ENCODE measurements at regions not wholly inside any gene's neighbourhood (a gene's known extent, or its start where the extent isn't known, plus 50 kb on each side); places are given as distances from the start of the nearest gene placed in this dataset.

- Histone ChIP-seq H3K4me3 (ENCODE audit: low read length) (no peak overlapping the region), H3K27ac (ENCODE audit: low read length) (no peak overlapping the region), H3K27me3 (ENCODE audit: insufficient read depth, low read depth, low read length) (no peaks in the 10 kb centered on the region), H3K36me3 (ENCODE audit: insufficient read depth, low read length) (no peaks in the 10 kb centered on the region), H3K9ac (ENCODE audit: low read length) (no peak overlapping the region), H2AFZ (ENCODE audit: low read depth, low read length) (no peak overlapping the region), H3K9me2 (ENCODE audit: insufficient read depth, low read length) (no peaks in the 10 kb centered on the region), H3K9me3 (ENCODE audit: low read length) (no peaks in the 10 kb centered on the region), H3K79me2 (replicated peaks; ENCODE audit: insufficient read depth, low read length) (no peaks in the 10 kb centered on the region), H3F3A (ENCODE audit: insufficient read depth, low read length, poor library complexity, severe bottlenecking) (no peaks in the 10 kb centered on the region), H3K4me2 (ENCODE audit: low read length) (no peak overlapping the region), H4K20me1 (ENCODE audit: insufficient read depth) (no peaks in the 10 kb centered on the region)
- TF ChIP-seq RAD21 (conservative IDR thresholded peaks at IDR 0.05): no peak
- TF ChIP-seq MXI1 (conservative IDR thresholded peaks at IDR 0.05; ENCODE audit: poor library complexity, severe bottlenecking): no peak
- no peak for TF ChIP-seq EP300 (conservative IDR thresholded peaks at IDR 0.05; ENCODE audit: poor library complexity, severe bottlenecking)
- no peak for TF ChIP-seq CTCF (IDR thresholded peaks at IDR 0.05; ENCODE audit: poor library complexity, severe bottlenecking)
- TF ChIP-seq SMC3 (conservative IDR thresholded peaks at IDR 0.05; ENCODE audit: poor library complexity): no peak
- TF ChIP-seq, protein P1, sequence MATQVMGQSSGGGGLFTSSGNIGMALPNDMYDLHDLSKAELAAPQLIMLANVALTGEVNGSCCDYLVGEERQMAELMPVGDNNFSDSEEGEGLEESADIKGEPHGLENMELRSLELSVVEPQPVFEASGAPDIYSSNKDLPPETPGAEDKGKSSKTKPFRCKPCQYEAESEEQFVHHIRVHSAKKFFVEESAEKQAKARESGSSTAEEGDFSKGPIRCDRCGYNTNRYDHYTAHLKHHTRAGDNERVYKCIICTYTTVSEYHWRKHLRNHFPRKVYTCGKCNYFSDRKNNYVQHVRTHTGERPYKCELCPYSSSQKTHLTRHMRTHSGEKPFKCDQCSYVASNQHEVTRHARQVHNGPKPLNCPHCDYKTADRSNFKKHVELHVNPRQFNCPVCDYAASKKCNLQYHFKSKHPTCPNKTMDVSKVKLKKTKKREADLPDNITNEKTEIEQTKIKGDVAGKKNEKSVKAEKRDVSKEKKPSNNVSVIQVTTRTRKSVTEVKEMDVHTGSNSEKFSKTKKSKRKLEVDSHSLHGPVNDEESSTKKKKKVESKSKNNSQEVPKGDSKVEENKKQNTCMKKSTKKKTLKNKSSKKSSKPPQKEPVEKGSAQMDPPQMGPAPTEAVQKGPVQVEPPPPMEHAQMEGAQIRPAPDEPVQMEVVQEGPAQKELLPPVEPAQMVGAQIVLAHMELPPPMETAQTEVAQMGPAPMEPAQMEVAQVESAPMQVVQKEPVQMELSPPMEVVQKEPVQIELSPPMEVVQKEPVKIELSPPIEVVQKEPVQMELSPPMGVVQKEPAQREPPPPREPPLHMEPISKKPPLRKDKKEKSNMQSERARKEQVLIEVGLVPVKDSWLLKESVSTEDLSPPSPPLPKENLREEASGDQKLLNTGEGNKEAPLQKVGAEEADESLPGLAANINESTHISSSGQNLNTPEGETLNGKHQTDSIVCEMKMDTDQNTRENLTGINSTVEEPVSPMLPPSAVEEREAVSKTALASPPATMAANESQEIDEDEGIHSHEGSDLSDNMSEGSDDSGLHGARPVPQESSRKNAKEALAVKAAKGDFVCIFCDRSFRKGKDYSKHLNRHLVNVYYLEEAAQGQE (IDR thresholded peaks at IDR 0.05; ENCODE audit: borderline replicate concordance): no peak
- TF ChIP-seq TAF1 (IDR thresholded peaks at IDR 0.05; ENCODE audit: low read depth): no peak
These were observed 512.2 kb downstream of the NPHP4 start for GRCh38 chr1:5479876-5480646.

DNA sequence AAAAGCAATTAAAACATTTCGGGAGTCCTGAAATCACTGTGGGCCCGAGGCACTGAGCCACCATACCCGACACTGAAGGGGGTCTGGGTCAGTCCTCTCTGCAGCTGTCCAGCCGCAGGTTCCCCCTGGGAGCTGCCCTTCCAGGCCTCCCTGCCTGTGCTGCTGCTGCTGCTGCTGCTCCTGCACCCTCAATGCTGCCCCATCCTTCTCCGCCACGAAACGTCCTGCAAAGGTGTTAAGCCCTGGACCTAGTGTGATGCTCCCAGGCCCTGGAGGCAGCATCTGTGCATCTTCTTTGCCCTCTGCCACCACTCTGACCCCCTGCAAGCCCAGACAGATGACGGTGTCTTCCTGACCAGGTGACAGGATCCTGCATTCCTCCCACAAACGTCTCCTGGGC lies 513.3 kb downstream of the NPHP4 start:
- Histone ChIP-seq H3F3A (ENCODE audit: insufficient read depth, low read length, poor library complexity, severe bottlenecking) (no peaks in the 10 kb centered on the region), H3K36me3 (ENCODE audit: insufficient read depth, low read length) (no peaks in the 10 kb centered on the region), H3K27me3 (ENCODE audit: insufficient read depth, low read depth, low read length) (no peaks in the 10 kb centered on the region), H2AFZ (ENCODE audit: low read depth, low read length) (no peak overlapping the region), H3K9ac (ENCODE audit: low read length) (no peak overlapping the region), H3K4me2 (ENCODE audit: low read length) (no peak overlapping the region), H3K4me3 (ENCODE audit: low read length) (no peak overlapping the region), H3K9me2 (ENCODE audit: insufficient read depth, low read length) (no peaks in the 10 kb centered on the region), H3K9me3 (ENCODE audit: low read length) (no peaks in the 10 kb centered on the region), H4K20me1 (ENCODE audit: insufficient read depth) (no peaks in the 10 kb centered on the region), H3K79me2 (replicated peaks; ENCODE audit: insufficient read depth, low read length) (no peaks in the 10 kb centered on the region), H3K27ac (ENCODE audit: low read length) (no peak overlapping the region)
- TF ChIP-seq, protein P1 (IDR thresholded peaks at IDR 0.05; ENCODE audit: borderline replicate concordance): no peak
- TF ChIP-seq EZH2 (IDR thresholded peaks at IDR 0.05; ENCODE audit: borderline replicate concordance, insufficient read depth, low read length, poor library complexity, severe bottlenecking) (no peak), SMC3 (conservative IDR thresholded peaks at IDR 0.05; ENCODE audit: poor library complexity) (no peak), EP300 (conservative IDR thresholded peaks at IDR 0.05; ENCODE audit: poor library complexity, severe bottlenecking) (no peak), POLR2AphosphoS5 (IDR thresholded peaks at IDR 0.05) (no peak), CTCF (IDR thresholded peaks at IDR 0.05; ENCODE audit: poor library complexity, severe bottlenecking) (no peak), RAD21 (conservative IDR thresholded peaks at IDR 0.05) (no peak), TAF1 (IDR thresholded peaks at IDR 0.05; ENCODE audit: low read depth) (no peak), MXI1 (conservative IDR thresholded peaks at IDR 0.05; ENCODE audit: poor library complexity, severe bottlenecking) (no peak)
